ENCODE measurements at regions not wholly inside any gene's neighbourhood (a gene's known extent, or its start where the extent isn't known, plus 50 kb on each side); places are given as distances from the start of the nearest gene placed in this dataset.
"Not testable (repeated sequence)": the region's sequence is repeated elsewhere in the genome, so short reads cannot be mapped to it uniquely, and the experiment has no call there.

- FAIRE-seq (no peak), DNase-seq (ENCODE audit: insufficient read length, low spot score) (no peak)
- no peak for TF ChIP-seq POLR2A (IDR thresholded peaks at IDR 0.05; ENCODE audit: low read depth, low read length)
These were observed 95.4 kb upstream of the GALNT18 start for GRCh38 chr11:11717064-11717725.

GRCh38 chr11:11715075-11715474 is 93.3 kb upstream of the GALNT18 start:
- DNase-seq (ENCODE audit: insufficient read length, low spot score); FAIRE-seq: not testable (repeated sequence)

- no peak for DNase-seq (ENCODE audit: insufficient read length, low spot score)
- no peak for TF ChIP-seq POLR2A (IDR thresholded peaks at IDR 0.05; ENCODE audit: low read depth, low read length)
- no peak for FAIRE-seq
These were observed 88.8 kb upstream of the GALNT18 start for GRCh38 chr11:11710556-11710955.

GRCh38 chr11:11709447-11710239 is 87.8 kb upstream of the GALNT18 start:
- DNase-seq (ENCODE audit: insufficient read length, low spot score) (no peak), FAIRE-seq (no peak)
- no peak for TF ChIP-seq POLR2A (IDR thresholded peaks at IDR 0.05; ENCODE audit: low read depth, low read length)

GRCh38 chr11:11708256-11708655 is 86.5 kb upstream of the GALNT18 start:
- FAIRE-seq (no peak), DNase-seq (ENCODE audit: insufficient read length, low spot score) (no peak)
- TF ChIP-seq POLR2A (IDR thresholded peaks at IDR 0.05; ENCODE audit: low read depth, low read length): no peak

- no peak for TF ChIP-seq POLR2A (IDR thresholded peaks at IDR 0.05; ENCODE audit: low read depth, low read length)
- DNase-seq (ENCODE audit: insufficient read length, low spot score): no peak
- no peak for FAIRE-seq
These were observed 84.2 kb upstream of the GALNT18 start for GRCh38 chr11:11706028-11706427.

- no peak for FAIRE-seq
- DNase-seq (ENCODE audit: insufficient read length, low spot score): no peak
- no peak for TF ChIP-seq POLR2A (IDR thresholded peaks at IDR 0.05; ENCODE audit: low read depth, low read length)
These were observed 82.1 kb upstream of the GALNT18 start for GRCh38 chr11:11703885-11704284.

GRCh38 chr11:11701070-11701469 is 79.3 kb upstream of the GALNT18 start:
- DNase-seq (ENCODE audit: insufficient read length, low spot score) (peak; percentile 20), FAIRE-seq (no peak)
- no peak for TF ChIP-seq POLR2A (IDR thresholded peaks at IDR 0.05; ENCODE audit: low read depth, low read length)

- FAIRE-seq (no peak), DNase-seq (ENCODE audit: insufficient read length, low spot score) (no peak)
- no peak for TF ChIP-seq POLR2A (IDR thresholded peaks at IDR 0.05; ENCODE audit: low read depth, low read length)
These were observed 76.0 kb upstream of the GALNT18 start for GRCh38 chr11:11697796-11698195.

- FAIRE-seq: no peak
- DNase-seq (ENCODE audit: insufficient read length, low spot score): no peak
- TF ChIP-seq POLR2A (IDR thresholded peaks at IDR 0.05; ENCODE audit: low read depth, low read length): no peak
These were observed 69.7 kb upstream of the GALNT18 start for GRCh38 chr11:11691296-11692151.

GRCh38 chr11:11681536-11681935 is 59.7 kb upstream of the GALNT18 start:
- no peak for FAIRE-seq
- no peak for DNase-seq (ENCODE audit: insufficient read length, low spot score)
- TF ChIP-seq POLR2A (IDR thresholded peaks at IDR 0.05; ENCODE audit: low read depth, low read length): no peak

- FAIRE-seq (no peak), DNase-seq (ENCODE audit: insufficient read length, low spot score) (no peak)
- TF ChIP-seq POLR2A (IDR thresholded peaks at IDR 0.05; ENCODE audit: low read depth, low read length): no peak
These were observed 56.0 kb upstream of the GALNT18 start for GRCh38 chr11:11677672-11678356.

GRCh38 chr11:11675671-11676181 is 53.9 kb upstream of the GALNT18 start:
- no peak for TF ChIP-seq POLR2A (IDR thresholded peaks at IDR 0.05; ENCODE audit: low read depth, low read length)
- DNase-seq (ENCODE audit: insufficient read length, low spot score) (no peak), FAIRE-seq (no peak)

Data from H54 (cell line).